Progenitor cell of endocrine pancreas (in vitro differentiated cells): ENCODE measurements at regions not wholly inside any gene's neighbourhood (a gene's known extent, or its start where the extent isn't known, plus 50 kb on each side); places are given as distances from the start of the nearest gene placed in this dataset.

Source experiments
- DNase-seq: peaks from one replicate; pipeline ENCODE4 v3.0.0; 2021; ENCODE audit warnings: low spot score; ENCODE audit not compliant: unreplicated experiment
- H3K27ac Mint-ChIP-seq: 2 replicates; pipeline ENCODE4 v1.8.0; 2021; ENCODE audit warnings: mild to moderate bottlenecking, moderate library complexity, mixed read lengths
- H3K27me3 Mint-ChIP-seq: 2 replicates; pipeline ENCODE4 v1.8.0; 2021; ENCODE audit warnings: mixed read lengths
- H3K36me3 Mint-ChIP-seq: 2 replicates; pipeline ENCODE4 v1.8.0; 2022; ENCODE audit warnings: mixed read lengths; ENCODE audit not compliant: insufficient read depth
- H3K4me1 Mint-ChIP-seq: 2 replicates; pipeline ENCODE4 v1.8.0; 2021; ENCODE audit warnings: low read depth, mixed read lengths
- H3K4me3 Mint-ChIP-seq: 2 replicates; pipeline ENCODE4 v1.8.0; 2021; ENCODE audit warnings: low read depth, mild to moderate bottlenecking, moderate library complexity, mixed read lengths
- H3K9me3 Mint-ChIP-seq: 2 replicates; pipeline ENCODE4 v1.8.0; 2021; ENCODE audit warnings: low read depth, mixed read lengths
- TF ChIP-seq, protein P1 (sequence below): fragments of 200-600 bp; sonication (generic); IDR thresholded peaks from one replicate; pipeline ENCODE4 v1.5.0; 2021; ENCODE audit warnings: antibody characterized with exemption, mild to moderate bottlenecking; ENCODE audit not compliant: unreplicated experiment

DNA sequence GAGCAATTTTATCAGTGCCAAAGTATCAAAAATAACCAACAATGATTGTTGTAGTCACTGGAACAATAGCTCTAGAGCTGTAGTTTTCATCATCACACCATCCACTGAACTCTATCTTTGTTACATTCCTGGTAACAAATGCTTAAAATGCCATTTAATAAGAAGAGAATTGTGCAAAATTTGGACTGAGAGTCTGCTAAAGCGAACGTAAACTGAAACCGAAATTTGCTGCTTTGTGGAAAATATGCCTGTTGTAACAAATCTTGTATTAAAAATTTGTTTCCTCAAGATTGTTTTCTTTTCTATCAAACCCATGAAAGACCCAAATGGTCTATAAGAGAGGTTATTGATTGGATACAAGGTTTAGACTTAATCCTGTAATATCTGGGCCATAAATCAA is 109.3 kb upstream of the TECRL start:
- no peaks in the 10 kb centered on the region for H3K9me3 Mint-ChIP-seq
- H3K4me3 Mint-ChIP-seq = no peak overlapping the region
- TF ChIP-seq, protein P1, sequence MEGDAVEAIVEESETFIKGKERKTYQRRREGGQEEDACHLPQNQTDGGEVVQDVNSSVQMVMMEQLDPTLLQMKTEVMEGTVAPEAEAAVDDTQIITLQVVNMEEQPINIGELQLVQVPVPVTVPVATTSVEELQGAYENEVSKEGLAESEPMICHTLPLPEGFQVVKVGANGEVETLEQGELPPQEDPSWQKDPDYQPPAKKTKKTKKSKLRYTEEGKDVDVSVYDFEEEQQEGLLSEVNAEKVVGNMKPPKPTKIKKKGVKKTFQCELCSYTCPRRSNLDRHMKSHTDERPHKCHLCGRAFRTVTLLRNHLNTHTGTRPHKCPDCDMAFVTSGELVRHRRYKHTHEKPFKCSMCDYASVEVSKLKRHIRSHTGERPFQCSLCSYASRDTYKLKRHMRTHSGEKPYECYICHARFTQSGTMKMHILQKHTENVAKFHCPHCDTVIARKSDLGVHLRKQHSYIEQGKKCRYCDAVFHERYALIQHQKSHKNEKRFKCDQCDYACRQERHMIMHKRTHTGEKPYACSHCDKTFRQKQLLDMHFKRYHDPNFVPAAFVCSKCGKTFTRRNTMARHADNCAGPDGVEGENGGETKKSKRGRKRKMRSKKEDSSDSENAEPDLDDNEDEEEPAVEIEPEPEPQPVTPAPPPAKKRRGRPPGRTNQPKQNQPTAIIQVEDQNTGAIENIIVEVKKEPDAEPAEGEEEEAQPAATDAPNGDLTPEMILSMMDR = no peak
- H3K27me3 Mint-ChIP-seq = no peaks in the 10 kb centered on the region
- H3K27ac Mint-ChIP-seq = no peak overlapping the region
- no peaks in the 10 kb centered on the region for H3K4me1 Mint-ChIP-seq
- DNase-seq = no peak
- no peaks in the 10 kb centered on the region for H3K36me3 Mint-ChIP-seq

DNA sequence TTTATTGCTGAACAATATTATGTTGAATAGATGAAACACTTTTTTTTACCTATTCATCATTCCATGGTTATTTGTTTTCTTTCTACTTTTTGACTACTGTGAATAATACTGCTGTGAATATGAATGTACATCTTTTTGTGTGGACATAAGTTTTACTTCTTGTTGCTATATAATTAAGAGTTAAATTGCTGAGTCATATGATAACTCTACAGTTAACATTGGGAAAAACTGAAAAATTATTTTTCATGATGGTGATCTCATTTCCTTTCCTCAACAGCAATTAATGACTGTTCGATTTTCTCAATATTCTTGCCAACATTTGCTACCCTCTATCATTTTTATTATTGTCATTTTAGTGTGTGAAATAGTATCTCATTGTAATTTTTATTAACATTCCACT is 106.9 kb upstream of the TECRL start:
- TF ChIP-seq, protein P1 = no peak

GRCh38 chr4:64508089-64508488 is 98.8 kb upstream of the TECRL start:
- Mint-ChIP-seq H3K27me3 (no peaks in the 10 kb centered on the region), H3K36me3 (no peaks in the 10 kb centered on the region), H3K9me3 (peaks cover 17% of the 10 kb centered on the region), H3K4me3 (no peak overlapping the region), H3K4me1 (peaks cover 7% of the 10 kb centered on the region), H3K27ac (no peak overlapping the region)
- no peak for DNase-seq
- TF ChIP-seq, protein P1 = no peak

More for the DNA sequence above, 106.9 kb upstream of the TECRL start:
- Mint-ChIP-seq H3K9me3 (no peaks in the 10 kb centered on the region), H3K4me1 (no peaks in the 10 kb centered on the region), H3K4me3 (no peak overlapping the region), H3K27me3 (no peaks in the 10 kb centered on the region), H3K27ac (no peak overlapping the region), H3K36me3 (no peaks in the 10 kb centered on the region)
- no peak for DNase-seq

DNA sequence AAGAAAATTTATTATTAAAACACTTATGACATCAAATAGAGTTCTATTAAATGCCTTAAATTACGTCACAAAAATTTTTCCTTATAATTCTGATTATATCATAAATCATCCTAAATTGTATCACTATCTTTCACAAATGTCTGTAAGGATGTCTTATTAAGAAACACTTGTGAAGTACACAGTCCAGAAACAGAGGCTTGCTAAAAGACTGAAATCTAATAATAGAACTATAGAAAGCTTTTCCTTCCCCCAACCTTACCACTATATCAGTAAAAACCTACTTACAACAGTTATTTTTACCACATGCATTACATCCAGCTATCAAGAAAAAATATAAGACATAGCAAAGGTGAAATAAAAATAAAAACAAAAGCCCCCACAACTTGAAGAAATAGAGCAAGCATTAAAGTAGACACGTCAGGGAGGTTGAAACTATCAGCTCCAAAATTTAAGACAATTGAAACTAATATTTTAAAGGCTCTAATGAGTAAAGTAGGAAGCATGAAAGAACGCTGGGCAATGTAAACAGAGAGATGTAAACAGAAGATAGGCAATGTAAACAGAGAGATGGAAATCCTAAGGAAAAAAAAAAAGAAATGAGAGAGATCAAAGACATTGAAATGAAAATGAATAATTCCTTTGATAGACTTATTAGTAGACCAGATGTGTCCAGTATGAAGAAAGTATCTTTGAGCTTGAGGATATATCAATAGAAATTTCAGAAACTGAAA is 94.9 kb upstream of the TECRL start:
- H3K27me3 Mint-ChIP-seq = no peaks in the 10 kb centered on the region
- no peak overlapping the region for H3K27ac Mint-ChIP-seq
- DNase-seq = no peak
- no peaks in the 10 kb centered on the region for H3K36me3 Mint-ChIP-seq
- peaks cover 7% of the 10 kb centered on the region for H3K4me1 Mint-ChIP-seq
- peaks cover 10% of the 10 kb centered on the region for H3K9me3 Mint-ChIP-seq
- H3K4me3 Mint-ChIP-seq = no peak overlapping the region
- TF ChIP-seq, protein P1 = no peak

GRCh38 chr4:64503416-64503815 is 94.2 kb upstream of the TECRL start:
- no peaks in the 10 kb centered on the region for H3K27me3 Mint-ChIP-seq
- no peaks in the 10 kb centered on the region for H3K36me3 Mint-ChIP-seq
- TF ChIP-seq, protein P1 = no peak
- no peak for DNase-seq
- no peak overlapping the region for H3K27ac Mint-ChIP-seq
- H3K4me1 Mint-ChIP-seq = peaks cover 6% of the 10 kb centered on the region
- H3K4me3 Mint-ChIP-seq = no peak overlapping the region
- H3K9me3 Mint-ChIP-seq = peaks cover 10% of the 10 kb centered on the region
